ENCODE measurements at regions not wholly inside any gene's neighbourhood (a gene's known extent, or its start where the extent isn't known, plus 50 kb on each side); places are given as distances from the start of the nearest gene placed in this dataset.

DNA sequence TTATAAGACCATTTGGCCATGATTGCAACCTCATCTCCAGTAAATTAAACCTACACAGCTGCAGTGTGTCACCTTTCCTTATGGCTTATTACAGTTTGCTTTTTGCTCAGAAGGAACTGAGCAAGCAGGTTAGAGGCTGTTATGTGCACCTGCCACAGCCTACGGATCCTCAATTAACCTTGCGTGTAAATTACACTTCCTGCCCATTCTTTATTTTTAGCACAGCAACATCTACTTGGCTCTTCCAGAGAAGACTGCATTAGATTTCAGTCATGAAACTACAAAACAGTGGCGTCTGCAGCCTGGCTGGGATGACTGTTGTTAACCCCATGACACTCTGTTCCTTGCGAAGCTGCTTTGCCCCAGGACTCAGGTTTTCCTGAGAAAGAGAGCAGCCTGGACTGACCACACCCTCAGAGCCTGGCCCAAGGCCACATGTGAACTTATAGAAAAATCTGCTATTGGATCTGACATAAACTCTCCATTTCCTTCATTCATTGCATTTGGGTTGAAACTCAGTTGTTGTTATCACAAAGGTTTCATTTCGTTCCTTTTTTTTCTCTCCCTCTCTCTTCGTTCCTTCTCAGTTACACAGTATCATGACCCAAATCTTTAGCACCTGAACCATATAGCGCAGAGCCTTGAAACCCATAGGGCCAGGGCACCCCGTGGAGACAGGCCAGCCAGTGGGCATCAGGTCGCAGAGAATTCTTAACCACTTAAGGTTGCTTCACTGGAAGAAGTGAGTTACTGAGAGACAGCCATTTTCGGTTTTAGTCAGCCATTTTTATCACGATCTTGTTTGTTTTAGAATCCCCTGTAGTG lies 138.6 kb downstream of the PALM2AKAP2 start:
- Histone ChIP-seq H3K4me1 (ENCODE audit: control insufficient read depth, extremely low read depth, insufficient read depth, low read length) (peaks cover 20% of the 10 kb centered on the region), H3K4me3 (replicated peaks in 1 of 3; ENCODE audit: insufficient read depth in 1 of 3, low read depth in 1 of 3, low read length in 3 of 3) (no peak overlapping the region), H3K9me3 (replicated peaks; ENCODE audit: control insufficient read depth, insufficient read depth, low read length) (no peaks in the 10 kb centered on the region), H2AFZ (ENCODE audit: low read depth, low read length) (peak overlapping the region; percentile 85), H3K79me2 (ENCODE audit: control insufficient read depth, insufficient read depth, low read length) (no peaks in the 10 kb centered on the region), H3K9ac (replicated peaks; ENCODE audit: extremely low read depth, insufficient read depth, low read length) (no peak overlapping the region), H3K27ac (ENCODE audit: insufficient read depth, low read depth, low read length) (no peak overlapping the region), H3K36me3 (ENCODE audit: control insufficient read depth in 2 of 2, extremely low read depth in 1 of 2, insufficient read depth in 2 of 2, low read length in 2 of 2) (no peaks in the 10 kb centered on the region), H3K4me2 (ENCODE audit: insufficient read depth, low read length) (peak overlapping the region; percentile 47), H3K27me3 (ENCODE audit: control insufficient read depth in 2 of 2, insufficient read depth in 2 of 2, low read length in 2 of 2) (no peaks in the 10 kb centered on the region), H4K20me1 (replicated peaks; ENCODE audit: control insufficient read depth, extremely low read depth, insufficient read depth, low read length) (no peaks in the 10 kb centered on the region), H3K9me1 (replicated peaks; ENCODE audit: control insufficient read depth, extremely low read depth, insufficient read depth, low read length) (no peaks in the 10 kb centered on the region)
- POLR2A ChIA-PET: no interaction called here
- BruUV-seq (replicated peaks): no TSS peak
- TF ChIP-seq FOS (IDR thresholded peaks at IDR 0.05; ENCODE audit: borderline replicate concordance, insufficient read depth, low read length) (no peak), POLR2A (IDR thresholded peaks at IDR 0.05; ENCODE audit: low read depth, low read length) (no peak), MYC (IDR thresholded peaks at IDR 0.05; ENCODE audit: low read depth, low read length) (no peak), GATA2 (IDR thresholded peaks at IDR 0.05; ENCODE audit: insufficient read depth, insufficient read length, low read depth, low read length) (no peak), EZH2 (IDR thresholded peaks at IDR 0.05; ENCODE audit: borderline replicate concordance, low read depth, low read length, severe bottlenecking) (no peak), JUN (IDR thresholded peaks at IDR 0.05; ENCODE audit: borderline replicate concordance, insufficient read depth, insufficient read length, low read depth) (no peak), POLR2AphosphoS5 (IDR thresholded peaks at IDR 0.05; ENCODE audit: insufficient read depth, low read depth, low read length) (no peak)
- TF ChIP-seq, protein P1, sequence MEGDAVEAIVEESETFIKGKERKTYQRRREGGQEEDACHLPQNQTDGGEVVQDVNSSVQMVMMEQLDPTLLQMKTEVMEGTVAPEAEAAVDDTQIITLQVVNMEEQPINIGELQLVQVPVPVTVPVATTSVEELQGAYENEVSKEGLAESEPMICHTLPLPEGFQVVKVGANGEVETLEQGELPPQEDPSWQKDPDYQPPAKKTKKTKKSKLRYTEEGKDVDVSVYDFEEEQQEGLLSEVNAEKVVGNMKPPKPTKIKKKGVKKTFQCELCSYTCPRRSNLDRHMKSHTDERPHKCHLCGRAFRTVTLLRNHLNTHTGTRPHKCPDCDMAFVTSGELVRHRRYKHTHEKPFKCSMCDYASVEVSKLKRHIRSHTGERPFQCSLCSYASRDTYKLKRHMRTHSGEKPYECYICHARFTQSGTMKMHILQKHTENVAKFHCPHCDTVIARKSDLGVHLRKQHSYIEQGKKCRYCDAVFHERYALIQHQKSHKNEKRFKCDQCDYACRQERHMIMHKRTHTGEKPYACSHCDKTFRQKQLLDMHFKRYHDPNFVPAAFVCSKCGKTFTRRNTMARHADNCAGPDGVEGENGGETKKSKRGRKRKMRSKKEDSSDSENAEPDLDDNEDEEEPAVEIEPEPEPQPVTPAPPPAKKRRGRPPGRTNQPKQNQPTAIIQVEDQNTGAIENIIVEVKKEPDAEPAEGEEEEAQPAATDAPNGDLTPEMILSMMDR (IDR thresholded peaks at IDR 0.05; ENCODE audit: extremely low read depth in 1 of 2, insufficient read depth in 1 of 2, low read depth in 1 of 2, low read length in 2 of 2): no peak
- TF ChIP-seq, protein P2, sequence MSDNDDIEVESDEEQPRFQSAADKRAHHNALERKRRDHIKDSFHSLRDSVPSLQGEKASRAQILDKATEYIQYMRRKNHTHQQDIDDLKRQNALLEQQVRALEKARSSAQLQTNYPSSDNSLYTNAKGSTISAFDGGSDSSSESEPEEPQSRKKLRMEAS (IDR thresholded peaks at IDR 0.05; ENCODE audit: insufficient read depth, insufficient read length): no peak
- FAIRE-seq (no peak), DNase-seq (ENCODE audit: low read depth, low spot score) (peak; percentile 69)
- CTCF ChIA-PET: interaction anchor here (0.9 to 1.0 kb wide), 2 partner anchors 11 to 16 kb away, joined by 3 to 4 read pairs; no protein-coding TSS in a partner anchor
- dilution Hi-C loops (cut with MboI; ENCODE audit: extremely low pct_ligation_motif_present, low sequenced_read_pairs): loop anchor here (25.0 kb wide), 1 partner anchor 244 kb away; no protein-coding TSS in a partner anchor
- intact Hi-C loops (cut with micrococcal nuclease): no loop called here

Measured in endothelial cell of umbilical vein (primary cell).